Right lobe of liver (tissue), 4 donors: ENCODE measurements at regions not wholly inside any gene's neighbourhood (a gene's known extent, or its start where the extent isn't known, plus 50 kb on each side); places are given as distances from the start of the nearest gene placed in this dataset.

Experiments
- POLR2A ChIP-seq: fragments of 450-650 bp; IDR thresholded peaks from one replicate; pipeline ENCODE4 v1.6.1; 2017; ENCODE audit warnings: antibody characterized with exemption, mild to moderate bottlenecking
- TF ChIP-seq, protein P1 (sequence below), 4 donors: fragments of 200-600 bp in 3 of 4; fragments of 450-650 bp in 1 of 4; IDR thresholded peaks; one replicate each; pipeline versions ENCODE4 v1.5.1 to v1.8.0; 2016 to 2022; ENCODE audit warnings: antibody characterized with exemption in 4 of 4, mild to moderate bottlenecking in 2 of 4
- donor health status: DM: no; HTN: no; CAD: no.
- donor health status: DM: no; HTN: no; CAD: no.
- donor health status: DM: no; HTN: yes; CAD: no.

DNA sequence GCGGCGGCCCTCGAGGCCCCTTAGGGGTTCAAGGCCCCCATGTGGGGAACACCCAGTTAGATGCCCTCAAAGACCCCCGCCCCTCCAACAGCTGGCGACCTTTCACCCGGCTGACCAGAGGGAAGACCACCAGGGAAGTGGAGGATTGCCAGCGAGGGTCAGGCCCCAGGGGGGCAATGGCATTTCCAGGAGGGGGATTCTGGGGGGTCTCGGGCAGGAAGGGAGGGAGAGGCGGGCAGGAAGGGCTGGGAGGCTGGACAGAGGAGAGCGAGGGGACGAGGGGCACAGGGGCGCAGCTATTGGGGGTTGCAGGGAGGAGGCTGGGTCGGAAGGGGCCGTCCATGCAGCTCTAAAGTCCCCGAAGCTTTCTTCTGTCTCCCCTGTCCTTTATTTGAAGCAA lies 139.5 kb downstream of the C16orf95 start:
- TF ChIP-seq, protein P1, sequence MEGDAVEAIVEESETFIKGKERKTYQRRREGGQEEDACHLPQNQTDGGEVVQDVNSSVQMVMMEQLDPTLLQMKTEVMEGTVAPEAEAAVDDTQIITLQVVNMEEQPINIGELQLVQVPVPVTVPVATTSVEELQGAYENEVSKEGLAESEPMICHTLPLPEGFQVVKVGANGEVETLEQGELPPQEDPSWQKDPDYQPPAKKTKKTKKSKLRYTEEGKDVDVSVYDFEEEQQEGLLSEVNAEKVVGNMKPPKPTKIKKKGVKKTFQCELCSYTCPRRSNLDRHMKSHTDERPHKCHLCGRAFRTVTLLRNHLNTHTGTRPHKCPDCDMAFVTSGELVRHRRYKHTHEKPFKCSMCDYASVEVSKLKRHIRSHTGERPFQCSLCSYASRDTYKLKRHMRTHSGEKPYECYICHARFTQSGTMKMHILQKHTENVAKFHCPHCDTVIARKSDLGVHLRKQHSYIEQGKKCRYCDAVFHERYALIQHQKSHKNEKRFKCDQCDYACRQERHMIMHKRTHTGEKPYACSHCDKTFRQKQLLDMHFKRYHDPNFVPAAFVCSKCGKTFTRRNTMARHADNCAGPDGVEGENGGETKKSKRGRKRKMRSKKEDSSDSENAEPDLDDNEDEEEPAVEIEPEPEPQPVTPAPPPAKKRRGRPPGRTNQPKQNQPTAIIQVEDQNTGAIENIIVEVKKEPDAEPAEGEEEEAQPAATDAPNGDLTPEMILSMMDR (IDR thresholded peaks at IDR 0.05) = no peak
- TF ChIP-seq POLR2A = no peak
